DND-41 (cell line): ENCODE measurements at regions not wholly inside any gene's neighbourhood (a gene's known extent, or its start where the extent isn't known, plus 50 kb on each side); places are given as distances from the start of the nearest gene placed in this dataset.

ENCODE experiments used
- ATAC-seq: fragments of 200-7000 bp; cut with Tn5 transposase; 3 replicates; pipeline ENCODE4 v1.9.1; 2021; ENCODE audit warnings: low read depth; ENCODE audit not compliant: insufficient read depth
- DNase-seq: peaks from one replicate; pipeline ENCODE4 v3.0.0-alpha.2; 2020
- H2AFZ ChIP-seq: 2 replicates; pipeline ENCODE4 v1.6.0; 2012; ENCODE audit warnings: low read depth, low read length
- H3K27ac ChIP-seq: 2 replicates; pipeline ENCODE4 v1.5.1; 2012; ENCODE audit warnings: low read length, inconsistent platforms
- H3K27me3 ChIP-seq: fragments of 200-600 bp; sonication (generic); 2 replicates; pipeline ENCODE4 v1.6.0; 2012; ENCODE audit warnings: low read length, mild to moderate bottlenecking, inconsistent platforms; ENCODE audit not compliant: insufficient read depth, poor library complexity
- H3K36me3 ChIP-seq: 2 replicates; pipeline ENCODE4 v1.5.1; 2012; ENCODE audit warnings: low read length, inconsistent platforms; ENCODE audit not compliant: insufficient read depth
- H3K4me1 ChIP-seq: 2 replicates; pipeline ENCODE4 v1.5.1; 2012; ENCODE audit warnings: mild to moderate bottlenecking, low read length; ENCODE audit not compliant: insufficient read depth
- H3K4me2 ChIP-seq: 2 replicates; pipeline ENCODE4 v1.6.0; 2012; ENCODE audit warnings: mild to moderate bottlenecking, moderate library complexity, low read length, inconsistent platforms; ENCODE audit not compliant: insufficient read depth
- H3K4me3 ChIP-seq, 2 experiments: fragments of 200-600 bp in 1 of 2; shearing (Covaris generic) in 1 of 2; 2 replicates each; pipeline ENCODE4 v1.5.1; 2012 to 2016; ENCODE audit warnings: inconsistent platforms in 2 of 2, low read length in 2 of 2, mild to moderate bottlenecking in 2 of 2, low read depth in 1 of 2, moderate library complexity in 1 of 2
- H3K79me2 ChIP-seq: 2 replicates; pipeline ENCODE4 v1.6.0; 2012; ENCODE audit warnings: low read length, inconsistent platforms; ENCODE audit not compliant: insufficient read depth
- H3K9ac ChIP-seq: 2 replicates; pipeline ENCODE4 v1.6.0; 2012; ENCODE audit warnings: low read depth, mild to moderate bottlenecking, inconsistent platforms, low read length, moderate library complexity
- H3K9me3 ChIP-seq: 2 replicates; pipeline ENCODE4 v1.5.1; 2012; ENCODE audit warnings: low read length, moderate library complexity, mild to moderate bottlenecking, inconsistent platforms; ENCODE audit not compliant: insufficient read depth, severe bottlenecking
- H4K20me1 ChIP-seq: 2 replicates; pipeline ENCODE4 v1.6.0; 2012; ENCODE audit warnings: low read length; ENCODE audit not compliant: insufficient read depth
- EZH2 ChIP-seq: IDR thresholded peaks from 3 replicates; pipeline ENCODE4 v1.6.1; 2012; ENCODE audit warnings: borderline replicate concordance, low read depth, mild to moderate bottlenecking, moderate library complexity, low read length, inconsistent platforms; ENCODE audit not compliant: severe bottlenecking
- TF ChIP-seq, protein P1 (sequence below): IDR thresholded peaks from 2 replicates; pipeline ENCODE4 v1.5.1; 2012; ENCODE audit warnings: borderline replicate concordance, low read length, moderate library complexity, mild to moderate bottlenecking; ENCODE audit not compliant: poor library complexity, severe bottlenecking; ENCODE audit errors: extremely low read depth

DNA sequence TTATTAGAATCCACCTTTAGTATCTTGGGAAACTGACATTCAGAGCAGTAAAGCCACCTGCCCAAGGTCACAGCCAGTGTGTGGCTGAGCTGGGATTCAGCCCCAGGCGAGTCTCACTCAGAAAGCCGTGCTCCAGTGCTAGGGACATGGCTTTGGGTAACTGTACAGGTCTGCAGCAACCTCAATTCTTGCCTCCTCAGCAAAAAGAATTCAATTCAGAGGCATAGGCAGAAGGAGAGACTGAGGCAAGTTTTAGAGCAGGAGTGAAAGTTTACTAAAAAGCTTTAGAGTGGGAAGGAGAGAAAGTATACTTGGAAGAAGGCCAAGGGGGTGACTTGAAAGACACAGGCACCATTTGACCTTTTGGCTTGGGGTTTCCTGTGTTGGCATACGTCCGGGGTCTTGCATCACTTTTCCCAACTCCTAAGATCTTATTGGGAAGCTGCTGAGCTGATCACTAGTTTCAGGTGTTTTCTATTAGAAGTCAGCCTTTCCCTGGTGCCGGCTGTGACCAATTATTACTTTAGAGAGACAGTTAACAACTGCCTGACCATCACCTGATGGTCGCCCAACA is 529.3 kb downstream of the MATN1 start:
- Histone ChIP-seq H3K4me3 (no peak overlapping the region), H3K27ac (no peak overlapping the region), H3K79me2 (no peaks in the 10 kb centered on the region), H3K4me2 (no peak overlapping the region), H3K4me1 (no peaks in the 10 kb centered on the region), H2AFZ (no peak overlapping the region), H3K9me3 (no peaks in the 10 kb centered on the region), H4K20me1 (no peaks in the 10 kb centered on the region), H3K27me3 (peaks cover 3% of the 10 kb centered on the region), H3K9ac (no peak overlapping the region), H3K36me3 (no peaks in the 10 kb centered on the region)
- no peak for DNase-seq
- ATAC-seq = no peak
- TF ChIP-seq, protein P1, sequence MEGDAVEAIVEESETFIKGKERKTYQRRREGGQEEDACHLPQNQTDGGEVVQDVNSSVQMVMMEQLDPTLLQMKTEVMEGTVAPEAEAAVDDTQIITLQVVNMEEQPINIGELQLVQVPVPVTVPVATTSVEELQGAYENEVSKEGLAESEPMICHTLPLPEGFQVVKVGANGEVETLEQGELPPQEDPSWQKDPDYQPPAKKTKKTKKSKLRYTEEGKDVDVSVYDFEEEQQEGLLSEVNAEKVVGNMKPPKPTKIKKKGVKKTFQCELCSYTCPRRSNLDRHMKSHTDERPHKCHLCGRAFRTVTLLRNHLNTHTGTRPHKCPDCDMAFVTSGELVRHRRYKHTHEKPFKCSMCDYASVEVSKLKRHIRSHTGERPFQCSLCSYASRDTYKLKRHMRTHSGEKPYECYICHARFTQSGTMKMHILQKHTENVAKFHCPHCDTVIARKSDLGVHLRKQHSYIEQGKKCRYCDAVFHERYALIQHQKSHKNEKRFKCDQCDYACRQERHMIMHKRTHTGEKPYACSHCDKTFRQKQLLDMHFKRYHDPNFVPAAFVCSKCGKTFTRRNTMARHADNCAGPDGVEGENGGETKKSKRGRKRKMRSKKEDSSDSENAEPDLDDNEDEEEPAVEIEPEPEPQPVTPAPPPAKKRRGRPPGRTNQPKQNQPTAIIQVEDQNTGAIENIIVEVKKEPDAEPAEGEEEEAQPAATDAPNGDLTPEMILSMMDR = no peak
- no peak for TF ChIP-seq EZH2

DNA sequence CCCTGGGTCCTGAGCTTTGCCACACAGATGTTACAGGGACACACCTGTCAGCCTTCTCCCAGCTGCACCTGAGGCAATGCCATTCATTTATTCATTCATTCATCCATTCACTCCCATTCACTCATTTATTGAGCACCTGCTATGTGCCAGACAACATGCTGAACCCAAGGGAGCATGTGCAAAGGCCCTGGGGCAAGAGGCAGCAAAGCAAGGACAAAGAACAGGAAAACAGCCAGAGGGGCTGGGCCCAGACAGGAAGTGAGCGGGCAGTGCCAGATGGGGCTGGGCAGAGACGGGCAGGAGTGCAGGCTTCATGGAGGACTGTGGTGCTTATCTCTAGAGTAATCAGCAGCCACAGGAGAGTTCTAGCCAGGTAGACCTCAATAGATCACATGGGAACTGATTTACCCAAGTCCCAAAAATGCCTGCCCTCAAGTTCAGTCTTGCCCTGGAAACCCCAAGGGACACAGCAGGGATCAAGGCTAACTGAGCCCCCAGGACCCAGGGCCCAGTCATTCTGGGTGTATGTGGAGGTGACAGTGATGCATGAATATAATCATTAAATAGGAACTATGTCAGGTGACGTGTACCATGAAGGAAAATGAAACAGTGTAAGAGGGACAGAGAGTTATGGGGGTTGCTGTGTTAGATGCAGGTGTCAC is 530.3 kb downstream of the MATN1 start:
- DNase-seq (no peak), ATAC-seq (no peak)
- Histone ChIP-seq H3K4me1 (no peaks in the 10 kb centered on the region), H2AFZ (no peak overlapping the region), H3K36me3 (no peaks in the 10 kb centered on the region), H3K9ac (no peak overlapping the region), H3K9me3 (no peaks in the 10 kb centered on the region), H3K4me2 (no peak overlapping the region), H3K27me3 (peaks cover 3% of the 10 kb centered on the region), H3K79me2 (no peaks in the 10 kb centered on the region), H3K4me3 (no peak overlapping the region), H3K27ac (no peak overlapping the region), H4K20me1 (no peaks in the 10 kb centered on the region; the same call in 1 of the 2 replicates)
- TF ChIP-seq, protein P1 = no peak
- no peak for TF ChIP-seq EZH2

DNA sequence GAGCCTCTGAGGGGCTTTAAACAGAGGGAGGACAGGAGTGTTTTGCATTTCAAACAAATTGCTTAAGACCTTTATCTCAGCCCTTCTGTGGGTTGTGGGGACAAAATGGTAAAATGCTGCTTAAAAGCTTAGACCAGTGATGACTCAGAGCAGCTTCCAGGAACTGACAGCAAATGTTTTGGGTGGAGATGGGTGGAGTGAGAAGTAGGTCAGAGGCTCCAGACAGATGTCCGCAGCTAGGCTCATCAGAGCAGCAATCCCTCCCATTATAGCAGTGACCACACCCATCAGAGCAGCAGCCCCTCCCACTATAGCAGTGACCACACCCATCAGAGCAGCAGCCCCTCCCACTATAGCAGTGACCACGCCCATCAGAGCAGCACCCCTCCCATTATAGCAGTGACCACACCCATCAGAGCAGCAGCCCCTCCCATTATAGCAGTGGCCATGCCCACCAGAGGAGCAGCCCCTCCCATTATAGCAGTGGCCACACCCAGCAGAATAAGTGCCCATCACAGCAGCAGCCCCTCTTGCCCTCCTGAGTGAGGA is 532.2 kb downstream of the MATN1 start:
- H3K4me1 ChIP-seq = no peaks in the 10 kb centered on the region
- ATAC-seq (peak; percentile 78), DNase-seq (peak; percentile 32)

More for the DNA sequence above, 532.2 kb downstream of the MATN1 start:
- no peaks in the 10 kb centered on the region for H3K27me3 ChIP-seq
- no peaks in the 10 kb centered on the region for H3K9me3 ChIP-seq
- no peak overlapping the region for H2AFZ ChIP-seq
- no peak overlapping the region for H3K9ac ChIP-seq
- TF ChIP-seq, protein P1 = no peak
- no peak for TF ChIP-seq EZH2
- no peak overlapping the region for H3K4me3 ChIP-seq
- H3K4me2 ChIP-seq = no peak overlapping the region
- H3K36me3 ChIP-seq = no peaks in the 10 kb centered on the region
- H3K79me2 ChIP-seq = no peaks in the 10 kb centered on the region
- no peak overlapping the region for H3K27ac ChIP-seq
- H4K20me1 ChIP-seq = no peaks in the 10 kb centered on the region; the same call in 1 of the 2 replicates
